Activated B cell treated with CpG ODN at 0.5 μM for 24 hours (primary cell): ENCODE measurements at regions not wholly inside any gene's neighbourhood (a gene's known extent, or its start where the extent isn't known, plus 50 kb on each side); places are given as distances from the start of the nearest gene placed in this dataset.

Source experiments
- ATAC-seq: fragments of 200-7000 bp; cut with Tn5 transposase; one replicate; pipeline ENCODE4 v1.10.0; 2021; ENCODE audit warnings: low read depth, mild to moderate bottlenecking, moderate library complexity
- CTCF ChIA-PET: fragments of 350-600 bp; sonication (Branson Sonifier 250); formaldehyde crosslinking; loops from one replicate; lab custom pipeline; 2021; ENCODE audit warnings: antibody characterized with exemption; lab: Charles Lee
- POLR2A ChIA-PET: fragments of 350-600 bp; sonication (Branson Sonifier 250); formaldehyde crosslinking; loops from one replicate; lab custom pipeline; 2021; ENCODE audit warnings: antibody characterized with exemption; lab: Charles Lee
- DNase-seq: peaks from one replicate; pipeline ENCODE4 v3.0.0; 2022
- H3K27ac Mint-ChIP-seq: one replicate; pipeline ENCODE4 v1.8.0; 2020; ENCODE audit warnings: mixed read lengths
- H3K27me3 Mint-ChIP-seq: one replicate; pipeline ENCODE4 v1.8.0; 2021; ENCODE audit warnings: mixed read lengths
- H3K36me3 Mint-ChIP-seq: one replicate; pipeline ENCODE4 v1.8.0; 2021; ENCODE audit warnings: low read depth, mixed read lengths
- H3K4me1 Mint-ChIP-seq: one replicate; pipeline ENCODE4 v1.8.0; 2021; ENCODE audit warnings: mixed read lengths
- H3K4me3 Mint-ChIP-seq: one replicate; pipeline ENCODE4 v1.8.0; 2020; ENCODE audit warnings: mild to moderate bottlenecking, mixed read lengths
- H3K9me3 Mint-ChIP-seq: one replicate; pipeline ENCODE4 v1.8.0; 2020; ENCODE audit warnings: mixed read lengths
- CTCF ChIP-seq: fragments of 200-600 bp; IDR thresholded peaks from one replicate; pipeline ENCODE4 v1.8.0; 2022; ENCODE audit warnings: antibody characterized with exemption, mild to moderate bottlenecking
- intact Hi-C: fragments of 100-400 bp; cut with micrococcal nuclease; formaldehyde crosslinking; loops from one replicate; pipeline ENCODE4 v1.15.1; 2024

- H3K27me3 Mint-ChIP-seq: peaks cover 22% of the 10 kb centered on the region
- no peak for TF ChIP-seq CTCF
Observed at GRCh38 chr11:11758603-11759196, 83.1 kb upstream of the USP47 start.

GRCh38 chr11:11757909-11758308, 83.9 kb upstream of the USP47 start:
- H3K9me3 Mint-ChIP-seq: no peaks in the 10 kb centered on the region
- H3K4me3 Mint-ChIP-seq: no peak overlapping the region
- no peak overlapping the region for H3K27ac Mint-ChIP-seq
- ATAC-seq (no peak), DNase-seq (no peak)
- TF ChIP-seq CTCF: no peak
- no peaks in the 10 kb centered on the region for H3K4me1 Mint-ChIP-seq
- intact Hi-C loops: no loop called here
- H3K27me3 Mint-ChIP-seq: peaks cover 19% of the 10 kb centered on the region
- ChIA-PET CTCF (no interaction called here), POLR2A (no interaction called here)
- H3K36me3 Mint-ChIP-seq: no peaks in the 10 kb centered on the region

More at GRCh38 chr11:11758603-11759196, 83.1 kb upstream of the USP47 start:
- H3K36me3 Mint-ChIP-seq: no peaks in the 10 kb centered on the region
- no peaks in the 10 kb centered on the region for H3K9me3 Mint-ChIP-seq
- H3K27ac Mint-ChIP-seq: no peak overlapping the region
- DNase-seq: no peak
- CTCF ChIA-PET: no interaction called here
- ATAC-seq: no peak
- H3K4me3 Mint-ChIP-seq: no peak overlapping the region
- intact Hi-C loops: no loop called here
- no peaks in the 10 kb centered on the region for H3K4me1 Mint-ChIP-seq
- POLR2A ChIA-PET: no interaction called here

GRCh38 chr11:11756718-11757117, 85.1 kb upstream of the USP47 start:
- Mint-ChIP-seq H3K4me3 (no peak overlapping the region), H3K4me1 (no peaks in the 10 kb centered on the region), H3K27me3 (peaks cover 19% of the 10 kb centered on the region), H3K27ac (no peak overlapping the region), H3K36me3 (no peaks in the 10 kb centered on the region), H3K9me3 (no peaks in the 10 kb centered on the region)
- ChIA-PET POLR2A (no interaction called here), CTCF (no interaction called here)
- no peak for DNase-seq
- intact Hi-C loops: no loop called here
- no peak for TF ChIP-seq CTCF
- no peak for ATAC-seq

- Mint-ChIP-seq H3K27ac (no peak overlapping the region), H3K9me3 (no peaks in the 10 kb centered on the region), H3K4me1 (no peaks in the 10 kb centered on the region), H3K36me3 (no peaks in the 10 kb centered on the region), H3K4me3 (no peak overlapping the region), H3K27me3 (peaks cover 12% of the 10 kb centered on the region)
- ATAC-seq (no peak), DNase-seq (no peak)
- ChIA-PET CTCF (no interaction called here), POLR2A (no interaction called here)
- no peak for TF ChIP-seq CTCF
- intact Hi-C loops: no loop called here
Observed at GRCh38 chr11:11755871-11756270, 85.9 kb upstream of the USP47 start.

- no peak for TF ChIP-seq CTCF
- Mint-ChIP-seq H3K36me3 (no peaks in the 10 kb centered on the region), H3K4me1 (no peaks in the 10 kb centered on the region), H3K9me3 (no peaks in the 10 kb centered on the region), H3K27me3 (peaks cover 5% of the 10 kb centered on the region), H3K4me3 (no peak overlapping the region), H3K27ac (no peak overlapping the region)
- POLR2A ChIA-PET: no interaction called here
- intact Hi-C loops: no loop called here
- ATAC-seq (no peak), DNase-seq (no peak)
- CTCF ChIA-PET: no interaction called here
Observed at GRCh38 chr11:11752679-11753078, 89.1 kb upstream of the USP47 start.
